Thoracic aorta (tissue), 2 donors: ENCODE measurements at regions not wholly inside any gene's neighbourhood (a gene's known extent, or its start where the extent isn't known, plus 50 kb on each side); places are given as distances from the start of the nearest gene placed in this dataset.

ENCODE experiments used
- ATAC-seq: fragments of 150-250 bp; one replicate; pipeline ENCODE4 v1.8.0; 2017; ENCODE audit warnings: low read depth; ENCODE audit not compliant: insufficient number of reproducible peaks, low FRiP score
- DNase-seq: peaks from one replicate; pipeline ENCODE4 v3.0.0-alpha.2; 2020; ENCODE audit warnings: low spot score
- H3K27ac ChIP-seq, 2 donors: fragments of 200-600 bp; sonication (generic); 1 replicate in 1 of 2; 2 replicates in 1 of 2; pipeline ENCODE4 v1.5.1; 2016; ENCODE audit warnings: mild to moderate bottlenecking in 2 of 2, moderate library complexity in 2 of 2
- H3K27me3 ChIP-seq: fragments of 200-600 bp; sonication (generic); replicated peaks from 2 replicates; pipeline ENCODE4 v1.6.0; 2016; ENCODE audit warnings: mild to moderate bottlenecking; ENCODE audit not compliant: insufficient read depth
- H3K36me3 ChIP-seq: fragments of 200-600 bp; sonication (generic); one replicate; pipeline ENCODE4 v1.5.1; 2016
- H3K4me1 ChIP-seq, 2 donors: fragments of 200-600 bp; sonication (generic); 1 replicate in 1 of 2; 2 replicates in 1 of 2; pipeline versions ENCODE4 v1.5.1 to v1.6.0; 2016; ENCODE audit warnings: low read depth in 2 of 2, mild to moderate bottlenecking in 1 of 2; ENCODE audit not compliant: control insufficient read depth in 1 of 2
- H3K4me3 ChIP-seq: fragments of 200-600 bp; sonication (generic); 2 replicates; pipeline ENCODE4 v1.5.1; 2016; ENCODE audit warnings: mild to moderate bottlenecking
- H3K9me3 ChIP-seq: fragments of 200-600 bp; sonication (generic); 2 replicates; pipeline ENCODE4 v1.5.1; 2016
- TF ChIP-seq, protein P1 (sequence below): fragments of 200-600 bp; sonication (generic); IDR thresholded peaks from one replicate; pipeline ENCODE4 v1.5.1; 2019; ENCODE audit warnings: antibody characterized with exemption

DNA sequence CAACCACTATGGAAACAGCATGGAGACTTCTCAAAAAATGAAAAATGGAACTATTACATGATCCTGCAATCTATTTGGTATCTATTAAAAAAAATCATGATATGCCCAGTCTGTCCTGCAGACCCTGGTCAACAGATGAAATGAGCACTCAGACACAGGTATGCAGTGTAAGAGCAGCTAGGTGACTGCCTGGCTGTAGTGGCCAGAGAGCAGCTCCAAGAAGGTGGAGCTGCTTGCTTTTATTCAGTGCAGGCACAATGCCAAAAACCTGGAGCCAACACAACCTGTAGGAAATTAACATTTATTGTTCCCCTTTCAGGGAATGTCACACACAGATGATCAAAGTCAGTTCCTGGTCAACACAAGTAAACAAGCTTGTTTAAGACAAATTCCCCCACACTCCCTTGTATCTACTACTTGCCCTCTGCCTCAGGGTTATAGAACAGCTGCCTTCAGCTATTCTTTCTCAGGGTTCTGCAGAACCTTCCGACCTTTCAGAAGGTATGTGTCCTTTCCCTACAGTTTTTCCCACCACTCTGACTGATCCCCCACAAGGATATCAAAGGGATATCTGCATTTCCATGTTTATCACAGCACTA lies 933.7 kb upstream of the SLITRK5 start:
- DNase-seq = no peak
- no peak for ATAC-seq
- H3K4me3 ChIP-seq = no peak overlapping the region
- TF ChIP-seq, protein P1, sequence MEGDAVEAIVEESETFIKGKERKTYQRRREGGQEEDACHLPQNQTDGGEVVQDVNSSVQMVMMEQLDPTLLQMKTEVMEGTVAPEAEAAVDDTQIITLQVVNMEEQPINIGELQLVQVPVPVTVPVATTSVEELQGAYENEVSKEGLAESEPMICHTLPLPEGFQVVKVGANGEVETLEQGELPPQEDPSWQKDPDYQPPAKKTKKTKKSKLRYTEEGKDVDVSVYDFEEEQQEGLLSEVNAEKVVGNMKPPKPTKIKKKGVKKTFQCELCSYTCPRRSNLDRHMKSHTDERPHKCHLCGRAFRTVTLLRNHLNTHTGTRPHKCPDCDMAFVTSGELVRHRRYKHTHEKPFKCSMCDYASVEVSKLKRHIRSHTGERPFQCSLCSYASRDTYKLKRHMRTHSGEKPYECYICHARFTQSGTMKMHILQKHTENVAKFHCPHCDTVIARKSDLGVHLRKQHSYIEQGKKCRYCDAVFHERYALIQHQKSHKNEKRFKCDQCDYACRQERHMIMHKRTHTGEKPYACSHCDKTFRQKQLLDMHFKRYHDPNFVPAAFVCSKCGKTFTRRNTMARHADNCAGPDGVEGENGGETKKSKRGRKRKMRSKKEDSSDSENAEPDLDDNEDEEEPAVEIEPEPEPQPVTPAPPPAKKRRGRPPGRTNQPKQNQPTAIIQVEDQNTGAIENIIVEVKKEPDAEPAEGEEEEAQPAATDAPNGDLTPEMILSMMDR = no peak
- no peaks in the 10 kb centered on the region for H3K36me3 ChIP-seq
- no peaks in the 10 kb centered on the region for H3K4me1 ChIP-seq
- H3K27ac ChIP-seq = no peak overlapping the region
- no peaks in the 10 kb centered on the region for H3K27me3 ChIP-seq
- no peaks in the 10 kb centered on the region for H3K9me3 ChIP-seq

DNA sequence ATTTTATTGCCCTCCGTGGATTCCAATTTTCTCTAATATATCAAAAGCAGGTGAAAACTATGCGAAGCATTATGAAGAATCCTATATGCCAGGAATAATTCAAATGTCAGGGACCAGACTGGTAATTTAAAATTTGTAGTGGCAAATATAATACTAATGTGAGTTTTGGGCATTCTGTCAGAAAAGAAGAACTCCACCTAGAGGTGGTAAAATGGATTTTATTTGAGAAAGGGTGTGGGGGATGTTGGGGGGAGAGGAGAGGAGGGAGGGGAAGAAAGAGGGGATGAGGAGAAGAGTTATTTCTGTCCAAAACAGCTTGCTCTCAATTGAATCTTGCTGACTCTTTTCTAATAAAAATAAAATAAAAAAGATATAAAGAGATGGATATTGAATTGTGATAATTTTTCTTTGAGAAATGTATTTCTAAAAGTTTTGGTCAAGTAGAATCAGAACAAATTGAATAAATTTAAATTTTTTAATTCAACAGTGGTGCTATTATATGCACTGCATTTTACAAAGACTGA lies 929.3 kb upstream of the SLITRK5 start:
- Histone ChIP-seq H3K27me3 (no peaks in the 10 kb centered on the region), H3K4me3 (no peak overlapping the region), H3K9me3 (no peaks in the 10 kb centered on the region), H3K4me1 (no peaks in the 10 kb centered on the region), H3K27ac (no peak overlapping the region), H3K36me3 (no peaks in the 10 kb centered on the region)
- TF ChIP-seq, protein P1 = no peak
- DNase-seq (no peak), ATAC-seq (no peak)

- DNase-seq = no peak
- H3K4me3 ChIP-seq = no peak overlapping the region
Measured at GRCh38 chr13:86757236-86757978, 913.8 kb upstream of the SLITRK5 start.

GRCh38 chr13:86758116-86758515 lies 913.1 kb upstream of the SLITRK5 start:
- no peak overlapping the region for H3K27ac ChIP-seq
- ATAC-seq = no peak

More at GRCh38 chr13:86757236-86757978, 913.8 kb upstream of the SLITRK5 start:
- Histone ChIP-seq H3K4me1 (no peaks in the 10 kb centered on the region), H3K9me3 (no peaks in the 10 kb centered on the region), H3K27me3 (no peaks in the 10 kb centered on the region), H3K36me3 (no peaks in the 10 kb centered on the region), H3K27ac (no peak overlapping the region)
- TF ChIP-seq, protein P1 = no peak
- no peak for ATAC-seq

GRCh38 chr13:86760620-86761019 lies 910.6 kb upstream of the SLITRK5 start:
- Histone ChIP-seq H3K4me3 (no peak overlapping the region), H3K9me3 (no peaks in the 10 kb centered on the region), H3K36me3 (no peaks in the 10 kb centered on the region), H3K4me1 (no peaks in the 10 kb centered on the region), H3K27me3 (no peaks in the 10 kb centered on the region), H3K27ac (no peak overlapping the region)
- TF ChIP-seq, protein P1 = no peak
- ATAC-seq = no peak
- DNase-seq = no peak

More at GRCh38 chr13:86758116-86758515, 913.1 kb upstream of the SLITRK5 start:
- DNase-seq = no peak
- no peak overlapping the region for H3K4me3 ChIP-seq
- no peaks in the 10 kb centered on the region for H3K36me3 ChIP-seq
- TF ChIP-seq, protein P1 = no peak
- no peaks in the 10 kb centered on the region for H3K9me3 ChIP-seq
- no peaks in the 10 kb centered on the region for H3K4me1 ChIP-seq
- no peaks in the 10 kb centered on the region for H3K27me3 ChIP-seq
